ENCODE measurements at regions not wholly inside any gene's neighbourhood (a gene's known extent, or its start where the extent isn't known, plus 50 kb on each side); places are given as distances from the start of the nearest gene placed in this dataset.

DNA sequence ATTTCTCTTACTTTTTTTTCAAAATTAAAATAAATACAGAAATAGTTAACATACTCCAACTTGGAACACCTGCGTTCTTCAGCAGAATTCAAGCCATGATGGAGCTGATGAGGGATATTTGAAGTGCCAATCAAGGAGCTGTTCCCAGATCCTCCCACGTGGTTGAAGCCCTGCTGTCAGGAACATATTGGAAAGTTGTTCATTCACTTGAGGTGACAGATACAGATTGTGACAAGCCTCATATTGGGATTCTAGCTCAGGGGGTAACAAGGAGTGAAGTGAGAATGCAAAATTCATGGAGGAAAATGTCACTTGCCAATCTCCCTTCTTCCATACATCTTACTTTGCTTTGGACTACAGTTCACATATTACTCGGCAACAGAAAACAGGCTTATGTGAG lies 2670.8 kb downstream of the PCDH7 start:
- Histone ChIP-seq H3K27ac (ENCODE audit: low read depth, low read length, poor library complexity, severe bottlenecking) (no peak overlapping the region), H3K9me2 (ENCODE audit: low read depth, low read length) (no peaks in the 10 kb centered on the region), H3K4me1 (ENCODE audit: insufficient read depth, low read length, severe bottlenecking) (no peaks in the 10 kb centered on the region), H3K79me2 (ENCODE audit: insufficient read depth, low read length) (no peaks in the 10 kb centered on the region), H3F3A (ENCODE audit: insufficient read depth, low read length) (no peaks in the 10 kb centered on the region), H3K36me3 (ENCODE audit: insufficient read depth, low read length) (no peaks in the 10 kb centered on the region), H3K27me3 (ENCODE audit: insufficient read depth, low read length) (no peaks in the 10 kb centered on the region), H3K4me3 (ENCODE audit: low read depth, low read length, poor library complexity, severe bottlenecking) (no peak overlapping the region), H3K9ac (ENCODE audit: low read length) (no peak overlapping the region), H2AFZ (ENCODE audit: low read length) (no peak overlapping the region), H3K9me3 (ENCODE audit: low read length) (no peaks in the 10 kb centered on the region), H4K20me1 (ENCODE audit: insufficient read depth, low read length) (no peaks in the 10 kb centered on the region), H3K4me2 (ENCODE audit: low read length) (no peak overlapping the region)
- TF ChIP-seq EZH2 (IDR thresholded peaks at IDR 0.05; ENCODE audit: borderline replicate concordance, low read length) = no peak
- TF ChIP-seq, protein P1, sequence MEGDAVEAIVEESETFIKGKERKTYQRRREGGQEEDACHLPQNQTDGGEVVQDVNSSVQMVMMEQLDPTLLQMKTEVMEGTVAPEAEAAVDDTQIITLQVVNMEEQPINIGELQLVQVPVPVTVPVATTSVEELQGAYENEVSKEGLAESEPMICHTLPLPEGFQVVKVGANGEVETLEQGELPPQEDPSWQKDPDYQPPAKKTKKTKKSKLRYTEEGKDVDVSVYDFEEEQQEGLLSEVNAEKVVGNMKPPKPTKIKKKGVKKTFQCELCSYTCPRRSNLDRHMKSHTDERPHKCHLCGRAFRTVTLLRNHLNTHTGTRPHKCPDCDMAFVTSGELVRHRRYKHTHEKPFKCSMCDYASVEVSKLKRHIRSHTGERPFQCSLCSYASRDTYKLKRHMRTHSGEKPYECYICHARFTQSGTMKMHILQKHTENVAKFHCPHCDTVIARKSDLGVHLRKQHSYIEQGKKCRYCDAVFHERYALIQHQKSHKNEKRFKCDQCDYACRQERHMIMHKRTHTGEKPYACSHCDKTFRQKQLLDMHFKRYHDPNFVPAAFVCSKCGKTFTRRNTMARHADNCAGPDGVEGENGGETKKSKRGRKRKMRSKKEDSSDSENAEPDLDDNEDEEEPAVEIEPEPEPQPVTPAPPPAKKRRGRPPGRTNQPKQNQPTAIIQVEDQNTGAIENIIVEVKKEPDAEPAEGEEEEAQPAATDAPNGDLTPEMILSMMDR (IDR thresholded peaks at IDR 0.05; ENCODE audit: low read length) = no peak

DNA sequence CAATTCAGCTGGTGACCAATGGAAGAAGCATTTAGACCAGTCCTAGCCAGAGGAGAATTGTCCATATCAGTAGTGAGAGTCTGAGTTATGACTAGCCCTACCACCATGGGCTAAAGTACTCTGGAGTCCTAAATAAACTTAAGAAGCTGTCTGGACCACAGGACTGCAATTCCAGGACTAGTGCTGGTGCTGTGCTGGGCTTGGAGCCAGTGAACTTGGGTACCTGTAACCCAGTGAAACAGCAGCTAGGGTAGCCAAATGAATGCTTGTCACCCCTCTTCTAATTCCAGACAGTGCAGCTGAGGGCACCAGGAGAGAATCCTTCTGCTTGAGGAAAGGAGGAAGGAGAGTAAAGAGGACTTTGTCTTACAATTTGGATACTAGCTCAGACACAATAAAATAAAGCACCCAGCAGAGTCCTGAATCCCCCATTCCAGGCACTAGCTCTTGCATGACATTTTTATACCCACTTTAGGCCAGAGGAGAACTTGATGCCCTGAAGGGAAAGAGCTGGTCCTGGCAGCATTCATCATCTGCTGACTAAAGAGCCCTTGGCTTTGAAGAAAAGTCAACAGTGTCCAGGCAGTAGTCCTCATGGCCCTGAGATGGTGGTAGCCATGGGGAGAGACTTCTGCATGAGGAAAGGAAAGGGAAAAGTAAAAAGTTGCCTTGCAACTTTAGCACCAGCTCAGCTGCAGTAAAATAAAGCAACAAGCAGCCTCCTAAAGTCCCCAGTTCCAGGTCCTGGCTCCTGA lies 2675.7 kb downstream of the PCDH7 start:
- Histone ChIP-seq H3K4me1 (ENCODE audit: insufficient read depth, low read length, severe bottlenecking) (no peaks in the 10 kb centered on the region), H3K9me3 (ENCODE audit: low read length) (no peaks in the 10 kb centered on the region), H3K27me3 (ENCODE audit: insufficient read depth, low read length) (no peaks in the 10 kb centered on the region), H4K20me1 (ENCODE audit: insufficient read depth, low read length) (no peaks in the 10 kb centered on the region), H3F3A (ENCODE audit: insufficient read depth, low read length) (no peaks in the 10 kb centered on the region), H3K4me2 (ENCODE audit: low read length) (no peak overlapping the region), H2AFZ (ENCODE audit: low read length) (no peak overlapping the region), H3K36me3 (ENCODE audit: insufficient read depth, low read length) (no peaks in the 10 kb centered on the region), H3K4me3 (ENCODE audit: low read depth, low read length, poor library complexity, severe bottlenecking) (no peak overlapping the region), H3K79me2 (ENCODE audit: insufficient read depth, low read length) (no peaks in the 10 kb centered on the region), H3K9me2 (ENCODE audit: low read depth, low read length) (no peaks in the 10 kb centered on the region), H3K9ac (ENCODE audit: low read length) (no peak overlapping the region), H3K27ac (ENCODE audit: low read depth, low read length, poor library complexity, severe bottlenecking) (no peak overlapping the region)
- TF ChIP-seq, protein P1 (IDR thresholded peaks at IDR 0.05; ENCODE audit: low read length) = no peak
- TF ChIP-seq EZH2 (IDR thresholded peaks at IDR 0.05; ENCODE audit: borderline replicate concordance, low read length) = no peak

DNA sequence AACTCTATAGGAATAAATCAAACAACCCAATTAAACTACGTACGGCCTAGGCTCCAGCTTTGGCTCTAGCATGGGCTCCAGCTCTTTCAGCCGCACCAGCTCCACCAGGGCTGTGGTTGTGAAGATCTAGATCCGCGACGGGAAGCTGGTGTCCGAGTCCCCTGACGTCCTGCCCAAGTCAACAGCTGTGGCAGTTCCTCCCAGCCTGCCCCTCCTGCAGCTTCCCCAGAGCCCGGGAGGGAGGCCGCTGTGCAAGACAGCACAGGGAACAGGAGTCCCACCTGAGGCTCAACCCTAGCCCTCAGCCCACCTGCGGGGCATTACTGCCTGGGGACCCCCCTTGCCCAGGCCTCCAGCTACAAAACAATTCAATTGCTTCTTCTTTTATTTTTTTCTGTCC lies 2680.3 kb downstream of the PCDH7 start:
- no peak for TF ChIP-seq EZH2 (IDR thresholded peaks at IDR 0.05; ENCODE audit: borderline replicate concordance, low read length)
- no peaks in the 10 kb centered on the region for H3K27me3 ChIP-seq (ENCODE audit: insufficient read depth, low read length)

DNA sequence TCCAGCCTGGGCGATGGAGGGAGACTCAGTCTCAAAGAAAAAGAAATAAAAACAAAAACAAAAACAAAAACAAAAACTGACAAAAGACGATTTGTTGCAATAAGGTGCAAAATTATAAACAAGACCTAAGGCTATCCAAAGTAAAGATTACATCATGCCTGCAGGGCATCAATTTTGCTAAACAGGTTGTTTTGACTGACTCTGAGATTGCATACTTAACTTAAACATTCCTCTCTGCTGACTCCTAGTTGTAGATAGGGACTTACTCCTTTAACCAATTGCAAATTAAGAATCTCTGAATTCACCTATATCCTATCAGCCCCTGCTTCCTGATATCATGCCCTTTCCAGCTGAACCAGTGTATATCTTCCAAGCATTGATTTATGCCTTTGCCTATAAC lies 2687.3 kb downstream of the PCDH7 start:
- H4K20me1 ChIP-seq (ENCODE audit: insufficient read depth, low read length) = no peaks in the 10 kb centered on the region
- no peak overlapping the region for H3K4me2 ChIP-seq (ENCODE audit: low read length)
- H3F3A ChIP-seq (ENCODE audit: insufficient read depth, low read length) = no peaks in the 10 kb centered on the region
- H3K9me2 ChIP-seq (ENCODE audit: low read depth, low read length) = no peaks in the 10 kb centered on the region
- H3K36me3 ChIP-seq (ENCODE audit: insufficient read depth, low read length) = no peaks in the 10 kb centered on the region
- no peak overlapping the region for H2AFZ ChIP-seq (ENCODE audit: low read length)
- no peaks in the 10 kb centered on the region for H3K9me3 ChIP-seq (ENCODE audit: low read length)
- no peak overlapping the region for H3K9ac ChIP-seq (ENCODE audit: low read length)
- H3K27me3 ChIP-seq (ENCODE audit: insufficient read depth, low read length) = no peaks in the 10 kb centered on the region
- TF ChIP-seq, protein P1 (IDR thresholded peaks at IDR 0.05; ENCODE audit: low read length) = no peak
- TF ChIP-seq EZH2 (IDR thresholded peaks at IDR 0.05; ENCODE audit: borderline replicate concordance, low read length) = no peak
- H3K79me2 ChIP-seq (ENCODE audit: insufficient read depth, low read length) = no peaks in the 10 kb centered on the region
- H3K27ac ChIP-seq (ENCODE audit: low read depth, low read length, poor library complexity, severe bottlenecking) = no peak overlapping the region
- H3K4me1 ChIP-seq (ENCODE audit: insufficient read depth, low read length, severe bottlenecking) = no peaks in the 10 kb centered on the region
- H3K4me3 ChIP-seq (ENCODE audit: low read depth, low read length, poor library complexity, severe bottlenecking) = no peak overlapping the region

More for the DNA sequence above, 2680.3 kb downstream of the PCDH7 start:
- Histone ChIP-seq H3K9me3 (ENCODE audit: low read length) (no peaks in the 10 kb centered on the region), H3F3A (ENCODE audit: insufficient read depth, low read length) (no peaks in the 10 kb centered on the region), H3K79me2 (ENCODE audit: insufficient read depth, low read length) (no peaks in the 10 kb centered on the region), H2AFZ (ENCODE audit: low read length) (no peak overlapping the region), H3K4me2 (ENCODE audit: low read length) (no peak overlapping the region), H3K27ac (ENCODE audit: low read depth, low read length, poor library complexity, severe bottlenecking) (no peak overlapping the region), H4K20me1 (ENCODE audit: insufficient read depth, low read length) (no peaks in the 10 kb centered on the region), H3K36me3 (ENCODE audit: insufficient read depth, low read length) (no peaks in the 10 kb centered on the region), H3K4me1 (ENCODE audit: insufficient read depth, low read length, severe bottlenecking) (no peaks in the 10 kb centered on the region), H3K9me2 (ENCODE audit: low read depth, low read length) (no peaks in the 10 kb centered on the region), H3K4me3 (ENCODE audit: low read depth, low read length, poor library complexity, severe bottlenecking) (no peak overlapping the region), H3K9ac (ENCODE audit: low read length) (no peak overlapping the region)

Measured in OCI-LY1 (cell line).